Naive thymus-derived CD8-positive, alpha-beta T cell (primary cell): ENCODE measurements at regions not wholly inside any gene's neighbourhood (a gene's known extent, or its start where the extent isn't known, plus 50 kb on each side); places are given as distances from the start of the nearest gene placed in this dataset.

Experiments
- ATAC-seq, 2 donors: fragments of 150-1000 bp; cut with Tn5 transposase in 1 of 2; sonication (Bioruptor Pico), chemical (Tn5 transposase) in 1 of 2; 1 replicate in 1 of 2; 2 replicates in 1 of 2; pipeline ENCODE4 v1.10.0; 2021; ENCODE audit warnings: mild to moderate bottlenecking in 2 of 2, moderate library complexity in 2 of 2
- POLR2A ChIA-PET: fragments of 350-600 bp; sonication (Branson Sonifier 250); formaldehyde crosslinking; loops from one replicate; lab custom pipeline; 2021; ENCODE audit warnings: antibody characterized with exemption; lab: Charles Lee
- DNase-seq, 10 donors: peaks; one replicate each; pipeline versions ENCODE4 v3.0.0 to v3.0.0-alpha.2; 2020 to 2022
- H3K27ac Mint-ChIP-seq, 10 donors: one replicate each; pipeline ENCODE4 v1.8.0; 2020 to 2022; ENCODE audit warnings: mild to moderate bottlenecking in 10 of 10, mixed read lengths in 10 of 10, moderate library complexity in 4 of 10, inconsistent platforms in 1 of 10
- H3K27me3 Mint-ChIP-seq, 5 donors: one replicate each; pipeline ENCODE4 v1.8.0; 2021 to 2022; ENCODE audit warnings: mixed read lengths in 5 of 5
- H3K36me3 Mint-ChIP-seq, 3 donors: one replicate each; pipeline ENCODE4 v1.8.0; 2020 to 2022; ENCODE audit warnings: mixed read lengths in 3 of 3, mild to moderate bottlenecking in 2 of 3, inconsistent platforms in 1 of 3
- H3K4me1 Mint-ChIP-seq, 4 donors: one replicate each; pipeline ENCODE4 v1.8.0; 2021 to 2022; ENCODE audit warnings: mixed read lengths in 4 of 4
- H3K4me3 Mint-ChIP-seq, 10 donors: one replicate each; pipeline ENCODE4 v1.8.0; 2020 to 2022; ENCODE audit warnings: mild to moderate bottlenecking in 10 of 10, mixed read lengths in 10 of 10, moderate library complexity in 6 of 10, inconsistent platforms in 1 of 10
- H3K9me3 Mint-ChIP-seq, 9 donors: one replicate each; pipeline ENCODE4 v1.8.0; 2020 to 2022; ENCODE audit warnings: mixed read lengths in 9 of 9, mild to moderate bottlenecking in 3 of 9, inconsistent platforms in 1 of 9, moderate library complexity in 1 of 9

- H3K27ac Mint-ChIP-seq = no peak overlapping the region
- H3K4me3 Mint-ChIP-seq = no peak overlapping the region
- H3K27me3 Mint-ChIP-seq = peaks cover 3 to 4% (median 4%) of the 10 kb centered on the region in 5 donors
- POLR2A ChIA-PET = no interaction called here
- DNase-seq (peak in 1 of 10 donors; percentile 41), ATAC-seq (no peak)
- H3K9me3 Mint-ChIP-seq = no peaks in the 10 kb centered on the region
- no peaks in the 10 kb centered on the region for H3K36me3 Mint-ChIP-seq
- no peaks in the 10 kb centered on the region for H3K4me1 Mint-ChIP-seq
These were observed 198.2 kb downstream of the NDUFA10 start for GRCh38 chr2:239826786-239827522.

- DNase-seq = peak in 1 of 10 donors; percentile 1
These were observed 198.8 kb downstream of the NDUFA10 start for GRCh38 chr2:239826376-239826775.

GRCh38 chr2:239825705-239825979 lies 199.5 kb downstream of the NDUFA10 start:
- H3K36me3 Mint-ChIP-seq = no peaks in the 10 kb centered on the region
- no peak for ATAC-seq
- POLR2A ChIA-PET = no interaction called here
- peaks cover 3 to 11% (median 5%) of the 10 kb centered on the region in 5 donors for H3K27me3 Mint-ChIP-seq
- no peak overlapping the region for H3K4me3 Mint-ChIP-seq
- no peaks in the 10 kb centered on the region for H3K9me3 Mint-ChIP-seq
- DNase-seq = peak in 1 of 10 donors; percentile 45
- H3K27ac Mint-ChIP-seq = no peak overlapping the region
- peaks cover 0 to 3% (median 0%) of the 10 kb centered on the region in 4 donors for H3K4me1 Mint-ChIP-seq

More at GRCh38 chr2:239826376-239826775, 198.8 kb downstream of the NDUFA10 start:
- no peaks in the 10 kb centered on the region for H3K9me3 Mint-ChIP-seq
- ATAC-seq = no peak
- no peak overlapping the region for H3K4me3 Mint-ChIP-seq
- POLR2A ChIA-PET = no interaction called here
- peak overlapping the region in 1 of 10 donors; percentile 8 for H3K27ac Mint-ChIP-seq
- H3K4me1 Mint-ChIP-seq = peaks cover 0 to 3% (median 0%) of the 10 kb centered on the region in 4 donors
- peaks cover 3 to 10% (median 5%) of the 10 kb centered on the region in 5 donors for H3K27me3 Mint-ChIP-seq
- no peaks in the 10 kb centered on the region for H3K36me3 Mint-ChIP-seq

- Mint-ChIP-seq H3K9me3 (no peaks in the 10 kb centered on the region), H3K4me3 (no peak overlapping the region), H3K36me3 (no peaks in the 10 kb centered on the region), H3K4me1 (peaks cover 0 to 3% (median 0%) of the 10 kb centered on the region in 4 donors), H3K27me3 (peaks cover 3 to 16% (median 5%) of the 10 kb centered on the region in 5 donors), H3K27ac (no peak overlapping the region)
- POLR2A ChIA-PET = no interaction called here
- ATAC-seq = no peak
- peak in 1 of 10 donors; percentile 52 for DNase-seq
These were observed 200.1 kb downstream of the NDUFA10 start for GRCh38 chr2:239824866-239825704.

- ATAC-seq (no peak), DNase-seq (peak in 1 of 10 donors; percentile 4)
- Mint-ChIP-seq H3K4me3 (no peak overlapping the region), H3K36me3 (no peaks in the 10 kb centered on the region), H3K27me3 (peaks cover 0 to 16% (median 5%) of the 10 kb centered on the region in 5 donors), H3K27ac (no peak overlapping the region), H3K9me3 (no peaks in the 10 kb centered on the region), H3K4me1 (peaks cover 0 to 3% (median 0%) of the 10 kb centered on the region in 4 donors)
- POLR2A ChIA-PET = no interaction called here
These were observed 201.0 kb downstream of the NDUFA10 start for GRCh38 chr2:239824046-239824694.

GRCh38 chr2:239822146-239822831 lies 202.9 kb downstream of the NDUFA10 start:
- POLR2A ChIA-PET = no interaction called here
- Mint-ChIP-seq H3K4me1 (peaks cover 0 to 7% (median 0%) of the 10 kb centered on the region in 4 donors), H3K36me3 (no peaks in the 10 kb centered on the region), H3K27ac (no peak overlapping the region), H3K27me3 (peaks cover 0 to 24% (median 14%) of the 10 kb centered on the region in 5 donors), H3K4me3 (no peak overlapping the region), H3K9me3 (no peaks in the 10 kb centered on the region)
- ATAC-seq (no peak), DNase-seq (peak in 1 of 10 donors; percentile 57)

GRCh38 chr2:239821694-239822075 lies 203.5 kb downstream of the NDUFA10 start:
- no peak for DNase-seq
- no peak for ATAC-seq
- H3K27ac Mint-ChIP-seq = no peak overlapping the region

GRCh38 chr2:239820836-239821693 lies 204.1 kb downstream of the NDUFA10 start:
- POLR2A ChIA-PET = no interaction called here
- Mint-ChIP-seq H3K4me3 (no peak overlapping the region), H3K4me1 (peaks cover 0 to 7% (median 0%) of the 10 kb centered on the region in 4 donors), H3K36me3 (no peaks in the 10 kb centered on the region), H3K27me3 (peaks cover 0 to 24% (median 14%) of the 10 kb centered on the region in 5 donors), H3K27ac (no peak overlapping the region), H3K9me3 (no peaks in the 10 kb centered on the region)
- DNase-seq (peak in 1 of 10 donors; percentile 55), ATAC-seq (no peak)

More at GRCh38 chr2:239821694-239822075, 203.5 kb downstream of the NDUFA10 start:
- POLR2A ChIA-PET = no interaction called here
- no peaks in the 10 kb centered on the region for H3K36me3 Mint-ChIP-seq
- no peaks in the 10 kb centered on the region for H3K9me3 Mint-ChIP-seq
- peaks cover 0 to 7% (median 0%) of the 10 kb centered on the region in 4 donors for H3K4me1 Mint-ChIP-seq
- no peak overlapping the region for H3K4me3 Mint-ChIP-seq
- peaks cover 0 to 24% (median 14%) of the 10 kb centered on the region in 5 donors for H3K27me3 Mint-ChIP-seq

GRCh38 chr2:239819974-239820555 lies 205.1 kb downstream of the NDUFA10 start:
- Mint-ChIP-seq H3K9me3 (no peaks in the 10 kb centered on the region), H3K27me3 (peaks cover 0 to 24% (median 14%) of the 10 kb centered on the region in 5 donors), H3K27ac (no peak overlapping the region), H3K4me3 (no peak overlapping the region), H3K36me3 (no peaks in the 10 kb centered on the region), H3K4me1 (peaks cover 0 to 7% (median 0%) of the 10 kb centered on the region in 4 donors)
- ATAC-seq = no peak
- POLR2A ChIA-PET = no interaction called here
- peak in 1 of 10 donors; percentile 53 for DNase-seq

GRCh38 chr2:239819091-239819973 lies 205.8 kb downstream of the NDUFA10 start:
- no peak overlapping the region for H3K27ac Mint-ChIP-seq
- ATAC-seq = no peak
- H3K4me3 Mint-ChIP-seq = no peak overlapping the region
- no peaks in the 10 kb centered on the region for H3K9me3 Mint-ChIP-seq
- POLR2A ChIA-PET = no interaction called here
- peaks cover 0 to 24% (median 14%) of the 10 kb centered on the region in 5 donors for H3K27me3 Mint-ChIP-seq
- H3K4me1 Mint-ChIP-seq = peaks cover 0 to 7% (median 0%) of the 10 kb centered on the region in 4 donors
- peak in 1 of 10 donors; percentile 49 for DNase-seq
- H3K36me3 Mint-ChIP-seq = no peaks in the 10 kb centered on the region
